K562 (cell line): ENCODE measurements at regions not wholly inside any gene's neighbourhood (a gene's known extent, or its start where the extent isn't known, plus 50 kb on each side); places are given as distances from the start of the nearest gene placed in this dataset.

Experiments
- BDP1 ChIP-seq: IDR thresholded peaks from 3 replicates; pipeline ENCODE4 v1.6.1; 2011; ENCODE audit not compliant: insufficient read length, insufficient read depth
- HDAC2 ChIP-seq: fragments of 450-650 bp; IDR thresholded peaks from 2 replicates; pipeline ENCODE4 v1.6.1; 2016; ENCODE audit warnings: mild to moderate bottlenecking
- LARP7 ChIP-seq: fragments of 450-650 bp; IDR thresholded peaks from 2 replicates; pipeline ENCODE4 v1.6.1; 2016
- MXI1 ChIP-seq: IDR thresholded peaks from 2 replicates; pipeline ENCODE4 v1.6.1; 2011; ENCODE audit warnings: low read depth, mild to moderate bottlenecking, improper control_type of control experiment, low read length
- SIX5 ChIP-seq, 2 experiments: IDR thresholded peaks; 2 replicates each; pipeline ENCODE4 v1.6.1; 2011; ENCODE audit warnings: low read length in 2 of 2, borderline replicate concordance in 1 of 2, low read depth in 1 of 2, mild to moderate bottlenecking in 1 of 2, moderate library complexity in 1 of 2; ENCODE audit not compliant: insufficient read depth in 1 of 2
- SP2 ChIP-seq: IDR thresholded peaks from 2 replicates; pipeline ENCODE4 v1.6.1; 2011; ENCODE audit warnings: mild to moderate bottlenecking, low read depth, low read length, moderate library complexity; ENCODE audit not compliant: poor library complexity, severe bottlenecking; ENCODE audit errors: extremely low read depth
- SRSF1 ChIP-seq: fragments of 200-400 bp; formaldehyde crosslinking; IDR thresholded peaks from 2 replicates; pipeline ENCODE4 v1.6.1; 2017; ENCODE audit warnings: mild to moderate bottlenecking, low read depth, low read length, moderate library complexity
- SRSF7 ChIP-seq: fragments of 200-400 bp; formaldehyde crosslinking; optimal IDR thresholded peaks from 2 replicates; pipeline ENCODE3; 2017; ENCODE audit warnings: mild to moderate bottlenecking, low read depth, low read length
- SUPT5H ChIP-seq: fragments of 450-650 bp; IDR thresholded peaks from 2 replicates; pipeline ENCODE4 v1.6.1; 2016
- ZBTB5 ChIP-seq: fragments of 450-650 bp; IDR thresholded peaks from 2 replicates; pipeline ENCODE4 v1.6.1; 2017; ENCODE audit warnings: antibody characterized with exemption
- ZNF583 ChIP-seq: fragments of 250-450 bp; sonication (Bioruptor Pico); IDR thresholded peaks from 2 replicates; pipeline ENCODE4 v1.4.0; 2020
- ZNF644 ChIP-seq: fragments of 200-800 bp; sonication (Bioruptor generic); IDR thresholded peaks from 2 replicates; pipeline ENCODE4 v1.6.1; 2016; ENCODE audit warnings: low read depth, missing genetic modification characterization, missing compliant biosample characterization
- TF ChIP-seq, protein P1 (sequence below), 2 experiments: fragments of 450-650 bp; IDR thresholded peaks; 2 replicates each; pipeline ENCODE4 v1.6.1; 2018; ENCODE audit warnings: mild to moderate bottlenecking in 2 of 2, low read depth in 1 of 2; ENCODE audit not compliant: partially characterized antibody in 2 of 2
- TF ChIP-seq, protein P2 (sequence below): sonication (generic); formaldehyde crosslinking; IDR thresholded peaks from 2 replicates; pipeline ENCODE4 v1.8.0; 2022; ENCODE audit warnings: mild to moderate bottlenecking, missing genetic modification reagents
- TF ChIP-seq, protein P3 (sequence below): fragments of 250-450 bp; sonication (Bioruptor Pico); IDR thresholded peaks from 2 replicates; pipeline ENCODE4 v1.5.0; 2021; ENCODE audit warnings: mild to moderate bottlenecking, moderate library complexity

DNA sequence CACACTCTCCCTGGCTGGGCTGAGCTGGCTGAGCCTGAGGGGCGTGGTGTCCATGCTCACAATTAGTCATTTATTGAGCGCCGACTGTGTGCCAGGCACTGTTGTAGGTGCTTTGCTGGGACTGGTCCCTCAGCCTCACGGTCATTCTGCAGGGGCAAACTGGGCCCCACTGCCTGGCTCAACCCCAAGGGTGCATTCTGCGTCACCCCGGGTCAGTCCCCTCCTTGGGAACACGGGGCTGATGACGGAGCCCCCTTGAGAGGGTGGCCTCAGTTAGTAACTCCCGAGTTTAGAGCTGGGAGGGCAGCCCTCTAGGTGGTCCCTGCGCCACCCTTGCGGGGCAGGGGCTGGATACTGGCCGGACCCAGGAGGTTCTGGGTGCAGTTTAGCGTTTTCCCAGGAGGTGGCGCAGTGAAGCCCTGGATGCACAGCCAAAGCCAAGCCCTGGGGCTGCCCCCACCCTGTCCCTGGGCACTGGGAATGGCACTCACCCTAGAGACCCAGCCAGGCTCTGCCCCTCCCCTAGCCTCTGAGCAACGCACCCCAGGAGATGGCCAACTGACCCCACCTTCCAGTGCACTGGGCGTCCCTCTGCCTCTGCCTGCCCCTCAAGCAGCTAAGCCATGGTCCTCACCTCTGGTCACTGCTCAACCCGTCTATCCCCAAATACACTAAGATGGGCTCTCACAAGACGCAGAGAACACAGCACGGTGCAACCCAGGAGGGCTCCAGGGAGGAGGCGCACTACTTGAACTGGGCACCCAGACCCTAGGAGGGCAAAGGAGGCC, 243.2 kb upstream of the GSE1 start (continued):
- TF ChIP-seq, protein P1, sequence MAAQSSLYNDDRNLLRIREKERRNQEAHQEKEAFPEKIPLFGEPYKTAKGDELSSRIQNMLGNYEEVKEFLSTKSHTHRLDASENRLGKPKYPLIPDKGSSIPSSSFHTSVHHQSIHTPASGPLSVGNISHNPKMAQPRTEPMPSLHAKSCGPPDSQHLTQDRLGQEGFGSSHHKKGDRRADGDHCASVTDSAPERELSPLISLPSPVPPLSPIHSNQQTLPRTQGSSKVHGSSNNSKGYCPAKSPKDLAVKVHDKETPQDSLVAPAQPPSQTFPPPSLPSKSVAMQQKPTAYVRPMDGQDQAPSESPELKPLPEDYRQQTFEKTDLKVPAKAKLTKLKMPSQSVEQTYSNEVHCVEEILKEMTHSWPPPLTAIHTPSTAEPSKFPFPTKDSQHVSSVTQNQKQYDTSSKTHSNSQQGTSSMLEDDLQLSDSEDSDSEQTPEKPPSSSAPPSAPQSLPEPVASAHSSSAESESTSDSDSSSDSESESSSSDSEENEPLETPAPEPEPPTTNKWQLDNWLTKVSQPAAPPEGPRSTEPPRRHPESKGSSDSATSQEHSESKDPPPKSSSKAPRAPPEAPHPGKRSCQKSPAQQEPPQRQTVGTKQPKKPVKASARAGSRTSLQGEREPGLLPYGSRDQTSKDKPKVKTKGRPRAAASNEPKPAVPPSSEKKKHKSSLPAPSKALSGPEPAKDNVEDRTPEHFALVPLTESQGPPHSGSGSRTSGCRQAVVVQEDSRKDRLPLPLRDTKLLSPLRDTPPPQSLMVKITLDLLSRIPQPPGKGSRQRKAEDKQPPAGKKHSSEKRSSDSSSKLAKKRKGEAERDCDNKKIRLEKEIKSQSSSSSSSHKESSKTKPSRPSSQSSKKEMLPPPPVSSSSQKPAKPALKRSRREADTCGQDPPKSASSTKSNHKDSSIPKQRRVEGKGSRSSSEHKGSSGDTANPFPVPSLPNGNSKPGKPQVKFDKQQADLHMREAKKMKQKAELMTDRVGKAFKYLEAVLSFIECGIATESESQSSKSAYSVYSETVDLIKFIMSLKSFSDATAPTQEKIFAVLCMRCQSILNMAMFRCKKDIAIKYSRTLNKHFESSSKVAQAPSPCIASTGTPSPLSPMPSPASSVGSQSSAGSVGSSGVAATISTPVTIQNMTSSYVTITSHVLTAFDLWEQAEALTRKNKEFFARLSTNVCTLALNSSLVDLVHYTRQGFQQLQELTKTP (IDR thresholded peaks at IDR 0.05; ENCODE audit: low read depth in 1 of 2, partially characterized antibody in 2 of 2), result no peak
- TF ChIP-seq SIX5 (IDR thresholded peaks at IDR 0.05; ENCODE audit: borderline replicate concordance in 1 of 2, insufficient read depth in 1 of 2, low read depth in 1 of 2, low read length in 2 of 2) (no peak), HDAC2 (peak; percentile 44; the same call in 1 of the 2 replicates), ZNF583 (peak; percentile 56; the same call in 1 of the 2 replicates), ZBTB5 (no peak), MXI1 (no peak), SP2 (no peak), BDP1 (no peak), SRSF7 (no peak), ZNF644 (tag) (no peak), LARP7 (0 out of 2 replicates have a peak, but pooled peaks have one; percentile 19), SUPT5H (no peak), SRSF1 (no peak)
- TF ChIP-seq, protein P2, sequence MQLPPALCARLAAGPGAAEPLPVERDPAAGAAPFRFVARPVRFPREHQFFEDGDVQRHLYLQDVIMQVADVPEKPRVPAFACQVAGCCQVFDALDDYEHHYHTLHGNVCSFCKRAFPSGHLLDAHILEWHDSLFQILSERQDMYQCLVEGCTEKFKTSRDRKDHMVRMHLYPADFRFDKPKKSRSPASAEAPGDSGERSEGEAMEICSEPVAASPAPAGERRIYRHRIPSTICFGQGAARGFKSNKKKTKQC (CRISPR knock-in tag), result 0 out of 2 replicates have a peak, but pooled peaks have one; percentile 43
- TF ChIP-seq, protein P3, sequence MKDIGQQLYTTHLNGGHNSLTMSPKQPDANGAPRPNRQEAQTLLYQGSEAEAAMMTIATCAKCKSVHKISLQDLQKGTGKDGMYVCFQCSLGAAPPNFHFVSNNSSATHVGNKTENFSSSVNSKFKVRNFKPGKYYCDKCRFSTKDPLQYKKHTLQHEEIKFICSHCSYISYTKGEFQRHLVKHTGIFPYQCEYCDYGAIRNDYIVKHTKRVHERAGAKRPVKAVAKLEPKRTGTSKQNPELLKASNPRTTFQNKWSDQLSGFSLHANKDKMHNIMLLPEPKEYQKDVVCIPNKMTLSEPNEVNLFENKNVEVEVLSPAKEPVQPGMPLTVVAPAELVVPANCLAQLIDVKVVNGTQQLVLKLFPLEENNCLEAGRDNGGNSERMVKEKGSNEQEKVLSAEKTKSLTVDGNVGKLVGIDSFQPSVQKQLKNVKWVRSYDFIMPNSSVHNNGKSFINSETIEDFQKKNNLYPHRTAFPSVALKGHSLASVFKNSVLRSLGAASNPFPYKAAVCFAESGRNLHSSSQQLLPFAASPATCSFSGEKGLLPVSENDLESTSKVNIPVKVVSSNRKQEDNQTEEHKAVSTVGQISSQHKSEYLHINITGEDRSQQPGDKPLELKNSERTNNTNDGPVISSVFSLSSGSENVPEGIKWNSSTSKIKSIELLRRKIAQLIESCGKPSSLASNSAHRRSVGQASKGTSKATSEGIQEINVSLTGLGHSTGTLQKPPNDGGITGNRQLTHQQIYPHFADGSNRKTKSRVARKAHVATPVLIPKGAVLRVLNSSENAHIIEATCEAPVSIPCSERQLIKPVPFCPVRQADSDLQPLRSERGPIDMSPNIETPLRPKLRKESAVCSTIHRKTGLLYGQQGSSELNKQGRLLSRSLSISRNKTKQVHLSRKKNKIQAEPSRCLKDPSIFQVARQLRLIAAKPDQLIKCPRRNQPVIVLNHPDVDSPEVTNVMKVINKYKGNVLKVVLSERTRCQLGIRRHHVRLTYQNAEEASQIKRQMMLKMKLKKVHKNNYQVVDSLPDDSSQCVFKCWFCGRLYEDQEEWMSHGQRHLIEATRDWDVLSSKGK, result no peak
